AG04449 (cell line): ENCODE measurements at regions not wholly inside any gene's neighbourhood (a gene's known extent, or its start where the extent isn't known, plus 50 kb on each side); places are given as distances from the start of the nearest gene placed in this dataset.
"Not testable (repeated sequence)": the region's sequence is repeated elsewhere in the genome, so short reads cannot be mapped to it uniquely, and the experiment has no call there.

Experiments used
- CTCF ChIA-PET: fragments of 350-600 bp; formaldehyde crosslinking; extraction: SDS; loops from one replicate; lab custom pipeline; 2021; ENCODE audit warnings: antibody characterized with exemption; lab: Yijun Ruan, JAX
- POLR2A ChIA-PET: fragments of 400-600, 350-600 bp; formaldehyde crosslinking; extraction: SDS; loops from one replicate; lab custom pipeline; 2020; ENCODE audit warnings: antibody characterized with exemption, inconsistent platforms; lab: Yijun Ruan, JAX
- DNase-seq: peaks from one replicate; pipeline ENCODE4 v3.0.0-alpha.2; 2010; ENCODE audit warnings: low read depth, low spot score
- H3K4me3 ChIP-seq: 2 replicates; pipeline ENCODE4 v1.5.1; 2011; ENCODE audit warnings: low read depth, mild to moderate bottlenecking, control low read depth, low read length
- TF ChIP-seq, protein P1 (sequence below): IDR thresholded peaks from one replicate; pipeline ENCODE4 v1.5.1; 2011; ENCODE audit warnings: mild to moderate bottlenecking, moderate library complexity, low read length, control low read depth, inconsistent platforms; ENCODE audit not compliant: insufficient read depth; ENCODE audit errors: missing control alignments

GRCh38 chr4:179678093-179678814, 2236.0 kb upstream of the AGA start:
- CTCF ChIA-PET: no interaction called here
- POLR2A ChIA-PET: no interaction called here
- no peak for DNase-seq
- TF ChIP-seq, protein P1, sequence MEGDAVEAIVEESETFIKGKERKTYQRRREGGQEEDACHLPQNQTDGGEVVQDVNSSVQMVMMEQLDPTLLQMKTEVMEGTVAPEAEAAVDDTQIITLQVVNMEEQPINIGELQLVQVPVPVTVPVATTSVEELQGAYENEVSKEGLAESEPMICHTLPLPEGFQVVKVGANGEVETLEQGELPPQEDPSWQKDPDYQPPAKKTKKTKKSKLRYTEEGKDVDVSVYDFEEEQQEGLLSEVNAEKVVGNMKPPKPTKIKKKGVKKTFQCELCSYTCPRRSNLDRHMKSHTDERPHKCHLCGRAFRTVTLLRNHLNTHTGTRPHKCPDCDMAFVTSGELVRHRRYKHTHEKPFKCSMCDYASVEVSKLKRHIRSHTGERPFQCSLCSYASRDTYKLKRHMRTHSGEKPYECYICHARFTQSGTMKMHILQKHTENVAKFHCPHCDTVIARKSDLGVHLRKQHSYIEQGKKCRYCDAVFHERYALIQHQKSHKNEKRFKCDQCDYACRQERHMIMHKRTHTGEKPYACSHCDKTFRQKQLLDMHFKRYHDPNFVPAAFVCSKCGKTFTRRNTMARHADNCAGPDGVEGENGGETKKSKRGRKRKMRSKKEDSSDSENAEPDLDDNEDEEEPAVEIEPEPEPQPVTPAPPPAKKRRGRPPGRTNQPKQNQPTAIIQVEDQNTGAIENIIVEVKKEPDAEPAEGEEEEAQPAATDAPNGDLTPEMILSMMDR: no peak
- H3K4me3 ChIP-seq: no peak overlapping the region

DNA sequence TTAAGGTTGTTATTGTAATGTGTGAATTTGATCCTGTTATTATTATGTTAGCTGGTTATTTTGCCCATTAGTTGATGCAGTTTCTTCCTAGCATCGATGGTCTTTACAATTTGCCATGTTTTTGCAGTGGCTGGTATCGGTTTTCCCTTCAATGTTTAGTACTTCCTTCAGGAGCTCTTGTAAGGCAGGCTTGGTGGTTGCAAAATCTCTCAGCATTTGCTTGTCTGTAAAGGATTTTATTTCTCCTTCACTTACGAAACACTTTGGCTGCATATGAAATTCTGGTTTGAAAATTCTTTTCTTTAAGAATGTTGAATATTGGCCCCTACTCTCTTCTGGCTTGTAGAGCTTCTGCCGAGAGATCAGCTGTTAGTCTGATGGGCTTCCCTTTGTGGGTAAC, 2241.4 kb upstream of the AGA start:
- POLR2A ChIA-PET, DNase-seq, CTCF ChIA-PET, H3K4me3 ChIP-seq: not testable (repeated sequence)

DNA sequence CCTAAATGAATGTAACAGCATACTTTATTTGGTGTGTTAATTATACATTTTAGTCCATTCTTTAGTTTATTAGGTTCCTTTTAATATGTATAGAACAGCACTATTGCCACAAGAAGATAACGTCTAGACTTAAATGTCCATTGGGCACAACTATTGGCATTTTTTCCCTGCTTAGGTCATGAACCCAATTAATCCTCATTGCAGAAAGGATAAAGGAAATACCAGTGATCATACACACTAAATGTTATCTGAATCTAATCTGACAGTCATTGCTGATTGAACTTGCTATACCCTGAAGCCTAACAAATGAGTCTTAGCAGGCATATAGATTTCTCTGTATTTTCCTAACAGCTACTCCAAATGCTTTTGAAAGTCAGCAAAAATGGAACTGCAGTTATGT, 2250.0 kb upstream of the AGA start:
- ChIA-PET POLR2A (no interaction called here), CTCF (no interaction called here)
- TF ChIP-seq, protein P1: no peak
- no peak for DNase-seq
- H3K4me3 ChIP-seq: no peak overlapping the region

- no peak overlapping the region for H3K4me3 ChIP-seq
- ChIA-PET POLR2A (no interaction called here), CTCF (no interaction called here)
- TF ChIP-seq, protein P1: no peak
- DNase-seq: no peak
Measured at GRCh38 chr4:179695175-179695574, 2252.9 kb upstream of the AGA start.

DNA sequence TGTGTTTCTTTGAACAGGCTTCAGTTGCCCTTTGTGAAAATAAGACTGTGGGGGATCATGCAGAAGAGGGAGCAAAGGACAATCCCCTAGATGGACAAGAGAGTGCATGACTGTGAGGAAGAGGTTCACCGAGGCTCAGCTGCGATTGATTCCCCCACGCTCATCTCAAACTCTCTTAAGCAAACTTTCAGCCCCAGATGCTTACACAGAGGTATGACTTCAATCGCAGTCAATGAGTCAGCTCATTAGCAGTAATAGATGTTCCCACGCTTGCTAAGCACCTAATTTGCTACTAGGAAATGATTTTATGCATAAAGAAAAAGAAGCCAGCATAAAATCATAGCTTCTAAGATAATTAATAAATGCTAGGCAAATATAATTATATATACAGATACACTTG, 2256.1 kb upstream of the AGA start:
- H3K4me3 ChIP-seq: no peak overlapping the region
- DNase-seq: no peak
- TF ChIP-seq, protein P1: no peak
- POLR2A ChIA-PET: no interaction called here
- CTCF ChIA-PET: no interaction called here

DNA sequence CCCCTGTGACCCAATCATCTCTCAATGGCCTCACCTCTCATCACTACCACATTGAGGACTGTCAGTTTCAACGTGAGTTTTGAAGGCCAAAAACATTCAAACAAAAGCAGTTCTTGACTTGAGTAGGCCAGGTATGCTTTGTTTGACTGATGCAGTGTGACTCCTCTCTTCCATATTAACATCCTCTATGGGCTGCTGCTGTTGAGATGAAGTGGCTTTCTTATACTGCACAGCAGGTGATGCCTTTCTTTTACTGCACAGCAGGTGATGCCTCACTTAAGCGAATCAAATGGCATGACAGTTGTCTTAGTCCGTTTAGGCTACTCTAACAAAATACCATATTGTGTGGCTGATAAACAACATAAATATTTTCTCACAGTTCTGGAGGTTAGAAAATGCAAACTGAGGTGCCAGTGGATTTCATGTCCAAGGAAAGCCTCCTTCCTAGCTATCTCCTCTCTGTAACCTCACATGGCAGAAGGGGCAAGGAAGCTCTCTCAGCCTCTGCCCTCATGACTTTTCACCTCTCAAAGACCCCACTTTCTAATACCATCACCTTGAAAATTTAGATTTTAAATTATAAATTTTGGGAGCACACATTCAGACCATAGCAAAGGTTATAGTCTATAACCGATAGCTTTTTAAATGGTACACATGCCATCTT, 2267.9 kb upstream of the AGA start:
- POLR2A ChIA-PET: no interaction called here
- DNase-seq: no peak
- TF ChIP-seq, protein P1: no peak
- CTCF ChIA-PET: no interaction called here
- no peak overlapping the region for H3K4me3 ChIP-seq
